AG10803 (cell line): ENCODE measurements at regions not wholly inside any gene's neighbourhood (a gene's known extent, or its start where the extent isn't known, plus 50 kb on each side); places are given as distances from the start of the nearest gene placed in this dataset.
"Not testable (repeated sequence)": the region's sequence is repeated elsewhere in the genome, so short reads cannot be mapped to it uniquely, and the experiment has no call there.

ENCODE experiments used
- DNase-seq: peaks from one replicate; pipeline ENCODE4 v3.0.0; 2010; ENCODE audit warnings: low read depth
- H3K4me3 ChIP-seq: 2 replicates; pipeline ENCODE4 v1.5.1; 2011; ENCODE audit warnings: mild to moderate bottlenecking, low read length, control low read depth

- not testable (repeated sequence) for H3K4me3 ChIP-seq
Observed at GRCh38 chr2:110394769-110395168, 77.8 kb downstream of the LIMS4 start.

GRCh38 chr2:110392366-110392765 lies 80.2 kb downstream of the LIMS4 start:
- H3K4me3 ChIP-seq, DNase-seq: not testable (repeated sequence)

More at GRCh38 chr2:110394769-110395168, 77.8 kb downstream of the LIMS4 start:
- DNase-seq: not testable (repeated sequence)

- DNase-seq, H3K4me3 ChIP-seq: not testable (repeated sequence)
Observed at GRCh38 chr2:110391035-110391418, 81.6 kb downstream of the LIMS4 start.

- H3K4me3 ChIP-seq, DNase-seq: not testable (repeated sequence)
Observed at GRCh38 chr2:110390351-110391034, 82.1 kb downstream of the LIMS4 start.

GRCh38 chr2:110387044-110387443 lies 85.6 kb downstream of the LIMS4 start:
- not testable (repeated sequence) for DNase-seq, H3K4me3 ChIP-seq

GRCh38 chr2:110386546-110386945 lies 86.1 kb downstream of the LIMS4 start:
- DNase-seq, H3K4me3 ChIP-seq: not testable (repeated sequence)

GRCh38 chr2:110384736-110385119 lies 87.9 kb downstream of the LIMS4 start:
- not testable (repeated sequence) for H3K4me3 ChIP-seq, DNase-seq

GRCh38 chr2:110384109-110384735 lies 88.4 kb downstream of the LIMS4 start:
- not testable (repeated sequence) for H3K4me3 ChIP-seq, DNase-seq

GRCh38 chr2:110383163-110384048 lies 89.2 kb downstream of the LIMS4 start:
- DNase-seq, H3K4me3 ChIP-seq: not testable (repeated sequence)

GRCh38 chr2:110373519-110373918 lies 99.1 kb downstream of the LIMS4 start:
- not testable (repeated sequence) for H3K4me3 ChIP-seq, DNase-seq

GRCh38 chr2:110371633-110372032 lies 101.0 kb downstream of the LIMS4 start:
- not testable (repeated sequence) for DNase-seq, H3K4me3 ChIP-seq

- H3K4me3 ChIP-seq, DNase-seq: not testable (repeated sequence)
Observed at GRCh38 chr2:110357616-110358015, 115.0 kb downstream of the LIMS4 start.

- not testable (repeated sequence) for H3K4me3 ChIP-seq
Observed at GRCh38 chr2:110354294-110355018, 118.2 kb downstream of the LIMS4 start.

GRCh38 chr2:110350718-110351117 lies 121.9 kb downstream of the LIMS4 start:
- not testable (repeated sequence) for H3K4me3 ChIP-seq, DNase-seq

More at GRCh38 chr2:110354294-110355018, 118.2 kb downstream of the LIMS4 start:
- not testable (repeated sequence) for DNase-seq

GRCh38 chr2:110348902-110349301 lies 123.7 kb downstream of the LIMS4 start:
- not testable (repeated sequence) for H3K4me3 ChIP-seq, DNase-seq

- not testable (repeated sequence) for H3K4me3 ChIP-seq, DNase-seq
Observed at GRCh38 chr2:110344405-110345035, 128.1 kb downstream of the LIMS4 start.

- H3K4me3 ChIP-seq, DNase-seq: not testable (repeated sequence)
Observed at GRCh38 chr2:110342077-110342476, 129.7 kb upstream of the MTLN start.

- not testable (repeated sequence) for H3K4me3 ChIP-seq, DNase-seq
Observed at GRCh38 chr2:110339126-110339525, 126.8 kb upstream of the MTLN start.
